Neural progenitor cell (in vitro differentiated cells): ENCODE measurements at regions not wholly inside any gene's neighbourhood (a gene's known extent, or its start where the extent isn't known, plus 50 kb on each side); places are given as distances from the start of the nearest gene placed in this dataset.
A peak's percentile ranks its signal among the peaks of the same experiment; 100 is the strongest.

Source experiments
- DNase-seq: peaks from one replicate; pipeline ENCODE4 v3.0.0-alpha.2; 2016; ENCODE audit warnings: low spot score
- H2AFZ ChIP-seq: fragments of 200-600 bp; sonication (generic); replicated peaks from 2 replicates; pipeline ENCODE4 v1.6.1; 2016; ENCODE audit warnings: antibody characterized with exemption
- H3F3A ChIP-seq: fragments of 200-600 bp; sonication (generic); 2 replicates; pipeline ENCODE4 v1.6.1; 2016; ENCODE audit warnings: antibody characterized with exemption, low read depth
- H3K27ac ChIP-seq: fragments of 200-600 bp; sonication (generic); 2 replicates; pipeline ENCODE4 v1.5.1; 2016; ENCODE audit warnings: mild to moderate bottlenecking
- H3K27me3 ChIP-seq: fragments of 200-600 bp; sonication (generic); 2 replicates; pipeline ENCODE4 v1.6.1; 2016; ENCODE audit warnings: mild to moderate bottlenecking, moderate library complexity
- H3K36me3 ChIP-seq: fragments of 200-600 bp; sonication (generic); 2 replicates; pipeline ENCODE4 v1.5.1; 2016
- H3K4me1 ChIP-seq: fragments of 200-600 bp; sonication (generic); 2 replicates; pipeline ENCODE4 v1.6.1; 2016; ENCODE audit warnings: mixed run types
- H3K4me2 ChIP-seq: fragments of 200-600 bp; sonication (generic); 2 replicates; pipeline ENCODE4 v1.6.1; 2016
- H3K4me3 ChIP-seq: fragments of 200-600 bp; sonication (generic); 2 replicates; pipeline ENCODE4 v1.5.1; 2016
- H3K79me2 ChIP-seq: fragments of 200-600 bp; sonication (generic); 2 replicates; pipeline ENCODE4 v1.6.1; 2016; ENCODE audit warnings: low read depth
- H3K9ac ChIP-seq: fragments of 200-600 bp; sonication (generic); 2 replicates; pipeline ENCODE4 v1.6.1; 2016
- H3K9me3 ChIP-seq: fragments of 200-600 bp; sonication (generic); 2 replicates; pipeline ENCODE4 v1.5.1; 2016; ENCODE audit warnings: low read depth
- H4K20me1 ChIP-seq: fragments of 200-600 bp; sonication (generic); 2 replicates; pipeline ENCODE4 v1.6.1; 2016; ENCODE audit warnings: low read depth
- H3K27ac Mint-ChIP-seq: 3 replicates; pipeline ENCODE4 v1.8.0; 2021; ENCODE audit warnings: mixed read lengths
- H3K27me3 Mint-ChIP-seq: 2 replicates; pipeline ENCODE4 v1.8.0; 2022; ENCODE audit warnings: low read depth, mild to moderate bottlenecking, inconsistent platforms, moderate library complexity, mixed read lengths; ENCODE audit not compliant: insufficient read depth
- H3K36me3 Mint-ChIP-seq: 3 replicates; pipeline ENCODE4 v1.8.0; 2021; ENCODE audit warnings: mixed read lengths
- H3K4me1 Mint-ChIP-seq: 3 replicates; pipeline ENCODE4 v1.8.0; 2021; ENCODE audit warnings: mixed read lengths
- H3K4me3 Mint-ChIP-seq: 3 replicates; pipeline ENCODE4 v1.8.0; 2021; ENCODE audit warnings: mild to moderate bottlenecking, moderate library complexity, mixed read lengths
- H3K9me3 Mint-ChIP-seq: 3 replicates; pipeline ENCODE4 v1.8.0; 2020; ENCODE audit warnings: mixed read lengths
- EZH2 ChIP-seq: fragments of 200-600 bp; sonication (generic); IDR thresholded peaks from 2 replicates; pipeline ENCODE4 v1.6.1; 2017; ENCODE audit warnings: antibody characterized with exemption, mild to moderate bottlenecking, moderate library complexity
- EZH2phosphoT487 ChIP-seq: fragments of 200-600 bp; sonication (generic); IDR thresholded peaks from 2 replicates; pipeline ENCODE4 v1.6.1; 2017; ENCODE audit warnings: antibody characterized with exemption
- TF ChIP-seq, protein P1 (sequence below): fragments of 200-600 bp; sonication (generic); IDR thresholded peaks from 2 replicates; pipeline ENCODE4 v1.5.1; 2017; ENCODE audit warnings: antibody characterized with exemption, mild to moderate bottlenecking

DNA sequence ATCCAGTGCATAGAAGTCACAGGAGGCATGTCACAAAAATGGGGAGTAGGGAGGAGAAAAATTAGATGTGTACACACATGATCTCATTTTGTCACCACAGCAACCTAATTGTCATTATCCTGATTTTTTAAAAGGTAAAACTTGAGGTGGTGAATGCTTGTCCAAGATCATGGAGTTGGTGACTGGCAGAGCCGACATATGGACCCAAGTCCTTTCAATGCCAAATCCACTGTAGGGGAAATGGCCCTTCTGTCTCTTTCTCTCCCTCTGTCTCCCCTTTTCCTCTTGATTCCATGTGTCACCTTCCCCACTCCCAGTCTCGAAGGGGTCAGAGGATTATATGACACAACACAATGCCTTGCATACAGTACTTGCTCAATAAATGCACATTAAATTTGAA lies 65.7 kb upstream of the JUN start:
- Histone ChIP-seq H3K27me3 (no peaks in the 10 kb centered on the region), H2AFZ (no peak overlapping the region), H3K27ac (no peak overlapping the region), H3K9me3 (no peaks in the 10 kb centered on the region), H3F3A (peaks cover 19% of the 10 kb centered on the region), H3K4me3 (no peak overlapping the region), H3K9ac (no peak overlapping the region), H3K4me1 (peaks cover 16% of the 10 kb centered on the region), H3K36me3 (no peaks in the 10 kb centered on the region), H4K20me1 (no peaks in the 10 kb centered on the region), H3K4me2 (no peak overlapping the region), H3K79me2 (no peaks in the 10 kb centered on the region)
- no peak for DNase-seq
- H3K36me3 Mint-ChIP-seq = no peaks in the 10 kb centered on the region
- peaks cover 16% of the 10 kb centered on the region for H3K4me1 Mint-ChIP-seq
- H3K9me3 Mint-ChIP-seq = no peaks in the 10 kb centered on the region
- TF ChIP-seq EZH2phosphoT487 (no peak), EZH2 (no peak)
- TF ChIP-seq, protein P1, sequence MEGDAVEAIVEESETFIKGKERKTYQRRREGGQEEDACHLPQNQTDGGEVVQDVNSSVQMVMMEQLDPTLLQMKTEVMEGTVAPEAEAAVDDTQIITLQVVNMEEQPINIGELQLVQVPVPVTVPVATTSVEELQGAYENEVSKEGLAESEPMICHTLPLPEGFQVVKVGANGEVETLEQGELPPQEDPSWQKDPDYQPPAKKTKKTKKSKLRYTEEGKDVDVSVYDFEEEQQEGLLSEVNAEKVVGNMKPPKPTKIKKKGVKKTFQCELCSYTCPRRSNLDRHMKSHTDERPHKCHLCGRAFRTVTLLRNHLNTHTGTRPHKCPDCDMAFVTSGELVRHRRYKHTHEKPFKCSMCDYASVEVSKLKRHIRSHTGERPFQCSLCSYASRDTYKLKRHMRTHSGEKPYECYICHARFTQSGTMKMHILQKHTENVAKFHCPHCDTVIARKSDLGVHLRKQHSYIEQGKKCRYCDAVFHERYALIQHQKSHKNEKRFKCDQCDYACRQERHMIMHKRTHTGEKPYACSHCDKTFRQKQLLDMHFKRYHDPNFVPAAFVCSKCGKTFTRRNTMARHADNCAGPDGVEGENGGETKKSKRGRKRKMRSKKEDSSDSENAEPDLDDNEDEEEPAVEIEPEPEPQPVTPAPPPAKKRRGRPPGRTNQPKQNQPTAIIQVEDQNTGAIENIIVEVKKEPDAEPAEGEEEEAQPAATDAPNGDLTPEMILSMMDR = no peak
- no peak overlapping the region for H3K4me3 Mint-ChIP-seq
- no peak overlapping the region for H3K27ac Mint-ChIP-seq
- H3K27me3 Mint-ChIP-seq = peaks cover 6% of the 10 kb centered on the region

DNA sequence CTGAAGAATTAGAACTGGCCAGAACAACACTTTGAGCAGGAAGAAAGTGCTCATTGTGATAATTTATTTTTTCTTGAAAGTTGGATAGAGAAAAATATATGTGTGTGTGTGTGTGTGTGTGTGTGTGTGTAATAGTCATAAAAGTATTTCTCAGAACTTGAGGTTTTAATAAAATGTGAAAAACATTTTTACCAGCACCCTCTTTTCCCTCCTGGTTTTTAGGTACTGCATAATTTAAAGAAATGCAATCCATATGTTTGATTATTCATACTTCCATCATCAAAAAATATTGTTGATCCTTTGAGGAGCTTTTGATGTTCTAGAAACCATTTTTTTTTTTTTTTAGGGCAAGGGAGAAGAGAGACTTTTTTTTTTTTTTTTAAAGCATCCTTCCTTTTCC lies 66.8 kb upstream of the JUN start:
- H3K79me2 ChIP-seq = no peaks in the 10 kb centered on the region
- no peaks in the 10 kb centered on the region for H3K27me3 ChIP-seq
- DNase-seq = no peak
- no peak overlapping the region for H3K27ac Mint-ChIP-seq
- H2AFZ ChIP-seq = no peak overlapping the region
- peaks cover 18% of the 10 kb centered on the region for H3K4me1 Mint-ChIP-seq
- no peak for TF ChIP-seq EZH2phosphoT487
- TF ChIP-seq, protein P1 = no peak
- no peak for TF ChIP-seq EZH2
- no peak overlapping the region for H3K4me3 Mint-ChIP-seq
- no peaks in the 10 kb centered on the region for H4K20me1 ChIP-seq
- no peak overlapping the region for H3K27ac ChIP-seq
- no peaks in the 10 kb centered on the region for H3K9me3 ChIP-seq
- no peak overlapping the region for H3K4me3 ChIP-seq
- no peaks in the 10 kb centered on the region for H3K36me3 ChIP-seq
- H3K9ac ChIP-seq = no peak overlapping the region
- H3K36me3 Mint-ChIP-seq = no peaks in the 10 kb centered on the region
- H3K4me1 ChIP-seq = peaks cover 16% of the 10 kb centered on the region
- peaks cover 19% of the 10 kb centered on the region for H3F3A ChIP-seq
- H3K9me3 Mint-ChIP-seq = no peaks in the 10 kb centered on the region
- H3K27me3 Mint-ChIP-seq = peaks cover 6% of the 10 kb centered on the region
- no peak overlapping the region for H3K4me2 ChIP-seq

DNA sequence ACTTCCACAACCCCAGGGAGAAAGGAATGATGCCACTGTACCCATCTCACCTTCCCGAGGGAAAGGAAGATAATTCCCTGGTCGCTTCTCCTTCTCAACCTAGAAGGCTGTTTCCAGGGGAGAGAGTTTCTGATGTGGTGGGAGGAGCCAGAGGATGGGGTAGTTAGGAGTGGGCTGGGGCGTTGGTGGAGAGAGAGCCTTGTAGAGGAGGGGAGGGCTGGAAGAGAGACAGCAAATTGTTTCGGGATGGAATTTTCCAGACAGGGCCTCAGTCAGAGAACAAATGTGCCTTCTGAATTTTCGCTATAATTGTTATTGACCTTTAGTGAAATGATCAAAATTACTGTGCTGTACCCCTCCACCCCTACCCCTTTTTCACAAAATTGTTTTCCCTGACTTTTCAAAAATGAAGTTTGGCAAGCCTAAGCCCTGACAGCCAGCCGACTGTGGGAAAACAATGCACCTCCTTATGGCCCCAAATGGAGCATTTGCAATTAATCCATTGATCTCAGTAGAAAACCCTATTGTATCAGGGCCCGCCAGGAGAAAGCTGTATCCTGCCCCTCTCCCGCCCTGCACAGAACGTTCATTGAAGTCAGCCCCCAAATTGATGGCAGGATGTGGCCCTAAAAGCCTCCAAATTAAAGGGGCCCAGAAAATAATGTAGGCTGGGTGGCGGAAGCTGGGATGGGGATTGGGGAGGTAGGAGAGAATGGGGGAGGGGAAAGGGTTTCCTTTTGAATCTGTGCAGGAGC lies 69.1 kb upstream of the JUN start:
- peaks cover 4% of the 10 kb centered on the region for H3K27me3 Mint-ChIP-seq
- Histone ChIP-seq H2AFZ (peak overlapping the region; percentile 57), H3K9me3 (no peaks in the 10 kb centered on the region), H3F3A (peaks cover 19% of the 10 kb centered on the region), H3K27ac (no peak overlapping the region), H3K4me3 (no peak overlapping the region), H3K4me2 (peak overlapping the region; percentile 37), H3K79me2 (no peaks in the 10 kb centered on the region), H3K27me3 (no peaks in the 10 kb centered on the region), H3K36me3 (no peaks in the 10 kb centered on the region), H4K20me1 (no peaks in the 10 kb centered on the region), H3K9ac (no peak overlapping the region), H3K4me1 (peaks cover 16% of the 10 kb centered on the region)
- H3K9me3 Mint-ChIP-seq = no peaks in the 10 kb centered on the region
- H3K4me1 Mint-ChIP-seq = peaks cover 18% of the 10 kb centered on the region
- TF ChIP-seq, protein P1 = no peak
- TF ChIP-seq EZH2phosphoT487 = no peak
- TF ChIP-seq EZH2 = no peak
- no peak overlapping the region for H3K27ac Mint-ChIP-seq
- peak; percentile 60 for DNase-seq
- H3K36me3 Mint-ChIP-seq = no peaks in the 10 kb centered on the region
- no peak overlapping the region for H3K4me3 Mint-ChIP-seq
